ENCODE measurements at regions not wholly inside any gene's neighbourhood (a gene's known extent, or its start where the extent isn't known, plus 50 kb on each side); places are given as distances from the start of the nearest gene placed in this dataset.

GRCh38 chr6:12555267-12555666 is 161.3 kb upstream of the PHACTR1 start:
- DNase-seq, result no peak

- no peak for DNase-seq
These were observed 160.8 kb upstream of the PHACTR1 start for GRCh38 chr6:12555781-12556180.

- no peak for DNase-seq
These were observed 158.8 kb upstream of the PHACTR1 start for GRCh38 chr6:12557765-12558164.

DNA sequence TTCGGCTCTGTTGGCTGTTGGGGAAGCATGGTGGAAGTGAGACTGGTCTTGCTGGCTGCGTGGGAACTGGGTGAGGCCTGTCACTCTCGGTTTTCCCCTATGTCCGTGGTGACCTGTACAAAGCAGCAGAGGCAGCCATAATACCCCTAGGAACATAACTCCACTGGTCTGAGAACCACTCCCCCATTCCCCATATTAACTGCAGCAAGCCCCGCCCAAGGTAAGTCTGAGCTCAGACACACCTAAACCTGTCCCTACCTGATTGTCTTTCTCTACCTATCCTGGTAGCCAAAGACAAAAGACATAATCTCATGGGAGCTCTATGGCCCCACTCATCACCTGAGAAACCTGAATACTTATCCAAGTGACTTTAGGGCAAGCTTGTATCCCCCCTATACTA is 156.3 kb upstream of the PHACTR1 start:
- no peak for DNase-seq

- no peak for DNase-seq
These were observed 149.9 kb upstream of the PHACTR1 start for GRCh38 chr6:12566618-12567123.

DNA sequence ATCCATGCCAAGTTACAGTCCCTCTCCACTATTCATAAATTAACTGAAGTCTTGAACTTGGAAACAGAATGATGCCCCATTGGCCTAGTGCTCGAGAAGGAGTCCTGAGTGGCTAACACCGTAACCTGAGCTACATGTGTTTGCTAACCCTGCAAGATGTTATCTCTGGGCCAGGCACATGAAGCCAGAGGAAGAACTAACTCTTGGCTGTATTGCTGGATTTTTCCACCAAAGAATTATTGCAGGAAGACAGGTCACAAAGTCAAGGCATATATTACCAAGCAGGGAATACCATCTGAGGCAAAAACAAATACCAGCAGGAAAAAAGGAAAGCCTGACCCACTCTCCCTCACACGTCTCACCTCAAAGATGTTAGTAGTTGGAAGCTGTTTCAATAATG is 148.9 kb upstream of the PHACTR1 start:
- no peak for DNase-seq

DNA sequence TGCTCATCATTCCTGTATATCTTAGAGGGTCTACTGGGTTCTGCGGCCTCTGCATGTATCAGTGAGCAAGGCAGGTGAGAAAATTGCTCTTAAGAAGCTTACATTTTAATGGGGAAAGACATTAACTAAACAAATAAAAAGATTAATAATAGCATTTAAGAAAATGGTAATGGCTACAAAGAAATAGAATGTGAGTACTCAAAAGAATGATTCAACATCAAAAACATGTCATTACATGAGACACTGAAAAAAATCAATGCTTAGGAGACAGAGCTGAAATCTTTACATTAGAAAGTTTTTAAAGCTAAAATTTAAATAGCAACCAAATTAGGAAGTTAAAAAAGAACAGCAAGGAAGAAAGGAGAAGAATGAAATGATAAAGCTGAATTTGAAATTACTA is 146.9 kb upstream of the PHACTR1 start:
- DNase-seq, result no peak

DNA sequence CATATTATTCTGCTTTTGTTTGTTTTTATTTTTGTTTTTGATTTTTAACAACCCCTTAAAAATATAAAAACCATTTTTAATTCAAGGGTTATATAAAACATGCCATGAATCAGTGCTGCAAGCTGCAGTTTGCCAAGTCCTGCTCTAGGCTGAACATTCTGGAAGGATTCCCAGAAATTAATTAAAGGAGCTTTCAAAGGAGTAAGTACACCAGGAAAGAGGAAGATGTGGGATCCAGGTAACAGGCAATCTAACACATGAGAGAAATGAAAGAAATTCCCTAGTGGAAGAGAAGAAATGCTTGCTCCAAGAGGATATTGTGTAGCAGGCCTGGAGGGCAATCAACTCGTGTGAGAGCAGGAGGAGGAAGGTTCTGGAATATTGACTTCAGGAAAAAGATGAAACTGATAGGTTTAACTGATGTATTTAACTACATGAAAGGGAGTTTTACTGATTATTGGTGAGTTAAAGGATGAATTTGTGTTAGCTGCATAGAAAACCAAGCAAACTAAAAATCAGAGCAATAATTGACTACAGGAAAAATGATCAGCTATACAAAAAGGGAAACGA is 146.0 kb upstream of the PHACTR1 start:
- no peak for DNase-seq

- no peak for DNase-seq
These were observed 143.4 kb upstream of the PHACTR1 start for GRCh38 chr6:12572896-12573827.

DNA sequence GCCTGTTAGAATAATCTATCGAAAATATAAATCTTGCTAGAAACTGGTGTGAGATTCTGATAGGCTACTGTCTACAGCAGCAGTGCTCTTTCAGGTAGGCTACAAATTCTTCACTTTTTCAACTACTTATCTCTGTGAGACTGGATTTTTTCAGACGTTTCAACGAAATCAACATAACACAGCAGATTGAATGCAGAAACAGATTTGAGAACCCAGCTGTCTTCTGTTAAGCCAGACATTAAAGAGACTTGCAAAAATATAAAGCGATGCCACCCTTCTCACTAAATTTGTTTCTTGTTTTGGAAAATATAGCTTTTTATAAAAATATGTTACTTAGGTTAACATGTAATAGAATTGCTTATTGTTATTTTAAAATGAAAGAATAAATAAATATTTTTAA is 140.6 kb upstream of the PHACTR1 start:
- DNase-seq, result no peak

- no peak for DNase-seq
These were observed 140.2 kb upstream of the PHACTR1 start for GRCh38 chr6:12576389-12576788.

DNA sequence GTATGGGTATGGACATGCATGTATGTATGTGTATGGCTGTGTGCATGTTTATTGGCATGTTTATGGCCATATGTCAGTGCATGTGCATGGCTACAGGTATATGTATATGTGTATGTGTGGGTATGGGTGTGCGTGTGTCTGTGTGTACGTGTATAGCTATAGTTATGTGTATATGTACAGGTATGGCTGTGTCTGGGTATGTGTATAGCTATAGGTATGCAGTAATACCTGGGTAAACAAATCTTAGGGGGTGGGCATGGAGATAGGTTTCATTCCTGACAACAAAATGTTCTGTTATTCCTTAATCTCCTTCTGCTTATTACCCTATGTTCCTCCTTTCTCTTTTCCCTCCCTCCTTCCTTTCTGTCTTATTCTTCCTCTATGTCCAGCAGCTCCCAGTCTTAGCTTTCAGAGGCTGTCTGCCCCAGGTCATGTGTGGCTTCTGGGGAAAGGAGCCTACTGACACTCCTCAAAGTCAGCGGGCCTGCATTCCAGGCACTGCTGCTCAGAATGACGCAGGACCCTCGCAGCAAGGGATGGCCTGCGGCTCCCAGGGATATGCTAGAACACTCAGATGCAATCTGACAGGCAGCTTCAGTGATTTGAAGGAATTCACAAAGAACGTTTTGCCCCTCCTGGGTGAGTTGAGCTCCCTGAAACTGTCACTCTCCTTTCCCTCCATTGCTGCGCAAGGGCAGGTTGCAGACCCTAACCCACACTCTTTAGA is 139.3 kb upstream of the PHACTR1 start:
- DNase-seq, result no peak

GRCh38 chr6:12578097-12578496 is 138.5 kb upstream of the PHACTR1 start:
- DNase-seq, result no peak

DNA sequence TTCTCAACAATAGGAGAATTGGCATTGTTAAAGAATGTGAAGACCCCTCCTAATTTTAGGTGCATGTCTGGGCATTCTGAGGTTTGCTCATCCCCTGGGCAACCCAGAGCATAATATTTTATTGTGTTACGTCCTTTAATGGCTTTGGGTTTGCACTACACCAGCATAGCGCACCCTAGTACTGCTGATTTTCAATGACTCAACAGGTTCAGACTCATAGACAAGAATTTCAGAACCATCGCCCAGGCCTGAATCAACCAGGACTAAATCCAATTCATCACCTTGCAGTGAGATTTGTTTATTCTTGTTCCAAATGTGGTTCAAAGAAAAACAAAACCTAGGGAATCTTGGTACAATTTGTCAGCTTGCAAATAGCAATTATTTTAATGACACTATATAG is 137.8 kb upstream of the PHACTR1 start:
- no peak for DNase-seq

GRCh38 chr6:12580290-12580689 is 136.3 kb upstream of the PHACTR1 start:
- DNase-seq, result no peak

- DNase-seq, result no peak
These were observed 134.0 kb upstream of the PHACTR1 start for GRCh38 chr6:12582421-12583110.

GRCh38 chr6:12584631-12585405 is 131.7 kb upstream of the PHACTR1 start:
- no peak for DNase-seq

DNA sequence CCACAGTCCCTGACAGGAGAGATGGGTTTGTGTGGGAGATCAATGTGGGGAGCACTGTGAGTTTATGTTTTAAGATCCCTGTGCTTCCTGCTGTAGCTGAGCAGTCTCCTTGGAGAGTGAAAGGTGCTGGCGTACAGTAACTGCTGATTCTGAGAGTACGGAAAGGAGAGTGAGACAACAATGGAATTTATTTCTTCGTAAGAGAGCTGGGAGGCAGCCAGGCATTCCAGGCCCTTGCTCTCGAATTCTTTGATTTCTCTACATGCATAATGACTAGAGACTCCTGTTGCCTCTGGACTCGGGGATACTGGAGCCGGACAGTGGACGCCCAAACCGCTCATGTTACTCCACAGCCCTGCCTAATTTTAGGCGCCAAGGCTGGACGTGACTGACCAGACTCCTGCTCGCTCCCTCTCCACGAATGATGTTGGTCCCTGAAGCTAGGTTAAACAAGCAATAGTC is 131.0 kb upstream of the PHACTR1 start:
- DNase-seq, result no peak

- DNase-seq, result no peak
These were observed 129.7 kb upstream of the PHACTR1 start for GRCh38 chr6:12586721-12587480.

- DNase-seq, result no peak
These were observed 125.7 kb upstream of the PHACTR1 start for GRCh38 chr6:12590901-12591300.

- DNase-seq, result no peak
These were observed 123.9 kb upstream of the PHACTR1 start for GRCh38 chr6:12592634-12593033.
